MM.1S (cell line): ENCODE measurements at regions not wholly inside any gene's neighbourhood (a gene's known extent, or its start where the extent isn't known, plus 50 kb on each side); places are given as distances from the start of the nearest gene placed in this dataset.

Experiments used
- DNase-seq: peaks from one replicate; pipeline ENCODE4 v3.0.0-alpha.2; 2015
- H2AFZ ChIP-seq: fragments of 300-600 bp; sonication (generic); 2 replicates; pipeline ENCODE4 v1.6.0; 2016; ENCODE audit warnings: antibody characterized with exemption, low read length
- H3F3A ChIP-seq: fragments of 300-600 bp; sonication (generic); 2 replicates; pipeline ENCODE4 v1.6.1; 2016; ENCODE audit warnings: mild to moderate bottlenecking, antibody characterized with exemption, low read length, moderate library complexity, mixed read lengths; ENCODE audit not compliant: insufficient read depth
- H3K27ac ChIP-seq: fragments of 300-600 bp; sonication (generic); 2 replicates; pipeline ENCODE4 v1.5.1; 2016; ENCODE audit warnings: mild to moderate bottlenecking, low read length
- H3K27me3 ChIP-seq: fragments of 300-600 bp; sonication (generic); replicated peaks from 2 replicates; pipeline ENCODE4 v1.6.0; 2016; ENCODE audit warnings: low read length; ENCODE audit not compliant: insufficient read depth
- H3K36me3 ChIP-seq: fragments of 300-600 bp; sonication (generic); replicated peaks from 2 replicates; pipeline ENCODE4 v1.6.1; 2016; ENCODE audit warnings: mild to moderate bottlenecking, low read length, mixed read lengths; ENCODE audit not compliant: insufficient read depth
- H3K4me1 ChIP-seq: fragments of 300-600 bp; sonication (generic); 2 replicates; pipeline ENCODE4 v1.6.1; 2016; ENCODE audit warnings: low read length, mixed read lengths
- H3K4me2 ChIP-seq: fragments of 300-600 bp; sonication (generic); 2 replicates; pipeline ENCODE4 v1.6.0; 2016; ENCODE audit warnings: low read depth, low read length
- H3K4me3 ChIP-seq: fragments of 300-600 bp; sonication (generic); 2 replicates; pipeline ENCODE4 v1.5.1; 2016; ENCODE audit warnings: low read length, mixed read lengths
- H3K79me2 ChIP-seq: fragments of 300-600 bp; sonication (generic); 2 replicates; pipeline ENCODE4 v1.6.1; 2016; ENCODE audit warnings: mixed run types, low read length, mixed read lengths
- H3K9ac ChIP-seq: fragments of 300-600 bp; sonication (generic); 2 replicates; pipeline ENCODE4 v1.6.1; 2016; ENCODE audit warnings: low read length, mixed read lengths
- H3K9me2 ChIP-seq: fragments of 300-600 bp; sonication (generic); replicated peaks from 2 replicates; pipeline ENCODE4 v1.6.1; 2016; ENCODE audit warnings: mild to moderate bottlenecking, low read length, mixed read lengths; ENCODE audit not compliant: insufficient read depth
- H3K9me3 ChIP-seq: fragments of 300-600 bp; sonication (generic); replicated peaks from 2 replicates; pipeline ENCODE4 v1.6.1; 2016; ENCODE audit warnings: mild to moderate bottlenecking, low read length, mixed read lengths; ENCODE audit not compliant: insufficient read depth
- H4K20me1 ChIP-seq: fragments of 300-600 bp; sonication (generic); 2 replicates; pipeline ENCODE4 v1.6.1; 2016; ENCODE audit warnings: mild to moderate bottlenecking, low read length, moderate library complexity, mixed read lengths; ENCODE audit not compliant: insufficient read depth
- EZH2 ChIP-seq: fragments of 300-600 bp; sonication (generic); optimal IDR thresholded peaks from 2 replicates; pipeline ENCODE3; 2017; ENCODE audit warnings: low read depth, mild to moderate bottlenecking, antibody characterized with exemption, low read length, mixed read lengths
- EZH2phosphoT487 ChIP-seq: fragments of 300-600 bp; sonication (generic); IDR thresholded peaks from 2 replicates; pipeline ENCODE4 v1.6.1; 2018; ENCODE audit warnings: antibody characterized with exemption, low read length
- TF ChIP-seq, protein P1 (sequence below): fragments of 300-600 bp; sonication (generic); IDR thresholded peaks from 2 replicates; pipeline ENCODE4 v1.5.1; 2016; ENCODE audit warnings: antibody characterized with exemption, low read length, mixed read lengths

DNA sequence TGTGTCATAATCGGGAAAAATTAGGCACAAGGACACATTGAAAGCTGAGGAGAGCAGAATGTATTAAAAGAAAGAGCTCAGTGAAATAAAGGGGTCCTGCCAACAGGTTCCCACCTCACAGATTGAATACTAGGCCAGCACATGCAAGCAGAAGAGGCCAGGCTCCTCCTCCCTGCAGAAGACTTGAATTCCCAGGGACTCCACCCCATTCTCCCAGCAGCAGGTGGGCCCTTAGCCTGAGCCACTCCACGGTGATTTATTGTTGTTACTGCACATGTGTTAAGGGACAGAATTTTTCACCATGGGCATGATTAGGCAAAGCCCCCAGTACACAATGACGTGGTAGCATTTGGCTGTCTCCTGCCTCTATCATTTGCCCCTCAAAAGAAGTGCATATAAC lies 1844.7 kb downstream of the NCAM2 start:
- Histone ChIP-seq H3K27ac (no peak overlapping the region), H3K9me2 (no peaks in the 10 kb centered on the region), H3F3A (no peaks in the 10 kb centered on the region), H3K36me3 (no peaks in the 10 kb centered on the region), H3K4me3 (no peak overlapping the region), H3K4me1 (no peaks in the 10 kb centered on the region), H3K27me3 (no peaks in the 10 kb centered on the region), H3K9me3 (no peaks in the 10 kb centered on the region), H4K20me1 (no peaks in the 10 kb centered on the region), H3K4me2 (no peak overlapping the region), H2AFZ (no peak overlapping the region), H3K9ac (no peak overlapping the region), H3K79me2 (no peaks in the 10 kb centered on the region)
- TF ChIP-seq, protein P1, sequence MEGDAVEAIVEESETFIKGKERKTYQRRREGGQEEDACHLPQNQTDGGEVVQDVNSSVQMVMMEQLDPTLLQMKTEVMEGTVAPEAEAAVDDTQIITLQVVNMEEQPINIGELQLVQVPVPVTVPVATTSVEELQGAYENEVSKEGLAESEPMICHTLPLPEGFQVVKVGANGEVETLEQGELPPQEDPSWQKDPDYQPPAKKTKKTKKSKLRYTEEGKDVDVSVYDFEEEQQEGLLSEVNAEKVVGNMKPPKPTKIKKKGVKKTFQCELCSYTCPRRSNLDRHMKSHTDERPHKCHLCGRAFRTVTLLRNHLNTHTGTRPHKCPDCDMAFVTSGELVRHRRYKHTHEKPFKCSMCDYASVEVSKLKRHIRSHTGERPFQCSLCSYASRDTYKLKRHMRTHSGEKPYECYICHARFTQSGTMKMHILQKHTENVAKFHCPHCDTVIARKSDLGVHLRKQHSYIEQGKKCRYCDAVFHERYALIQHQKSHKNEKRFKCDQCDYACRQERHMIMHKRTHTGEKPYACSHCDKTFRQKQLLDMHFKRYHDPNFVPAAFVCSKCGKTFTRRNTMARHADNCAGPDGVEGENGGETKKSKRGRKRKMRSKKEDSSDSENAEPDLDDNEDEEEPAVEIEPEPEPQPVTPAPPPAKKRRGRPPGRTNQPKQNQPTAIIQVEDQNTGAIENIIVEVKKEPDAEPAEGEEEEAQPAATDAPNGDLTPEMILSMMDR = no peak
- TF ChIP-seq EZH2 (no peak), EZH2phosphoT487 (no peak)
- DNase-seq = no peak

DNA sequence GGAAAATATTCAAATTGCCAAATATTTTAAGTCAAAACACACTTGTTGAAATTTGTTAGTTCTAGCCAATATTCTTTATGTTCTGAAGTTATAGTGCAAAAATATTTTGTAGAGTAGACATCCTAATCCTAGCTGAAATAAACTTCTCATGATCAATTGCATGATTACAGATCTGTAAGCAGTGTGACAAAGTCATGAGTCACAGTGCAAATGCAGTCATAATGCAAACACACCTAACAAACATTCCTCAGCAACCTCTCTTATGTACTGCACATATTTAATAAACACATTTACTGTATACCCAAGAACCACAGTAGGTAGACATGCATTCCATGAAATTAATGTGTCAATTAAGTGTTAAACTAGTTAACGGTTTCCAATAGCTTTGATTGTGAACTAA lies 1857.4 kb downstream of the NCAM2 start:
- H3K4me1 ChIP-seq = no peaks in the 10 kb centered on the region
- no peaks in the 10 kb centered on the region for H3K9me3 ChIP-seq
- no peaks in the 10 kb centered on the region for H4K20me1 ChIP-seq
- no peak overlapping the region for H3K4me3 ChIP-seq
- H3K27ac ChIP-seq = no peak overlapping the region
- H3K79me2 ChIP-seq = no peaks in the 10 kb centered on the region
- no peaks in the 10 kb centered on the region for H3K9me2 ChIP-seq
- no peak overlapping the region for H3K4me2 ChIP-seq
- TF ChIP-seq EZH2 = no peak
- TF ChIP-seq EZH2phosphoT487 = no peak
- TF ChIP-seq, protein P1 = no peak
- no peaks in the 10 kb centered on the region for H3K36me3 ChIP-seq
- no peaks in the 10 kb centered on the region for H3K27me3 ChIP-seq
- no peak overlapping the region for H3K9ac ChIP-seq
- no peaks in the 10 kb centered on the region for H3F3A ChIP-seq
- no peak for DNase-seq
- no peak overlapping the region for H2AFZ ChIP-seq

DNA sequence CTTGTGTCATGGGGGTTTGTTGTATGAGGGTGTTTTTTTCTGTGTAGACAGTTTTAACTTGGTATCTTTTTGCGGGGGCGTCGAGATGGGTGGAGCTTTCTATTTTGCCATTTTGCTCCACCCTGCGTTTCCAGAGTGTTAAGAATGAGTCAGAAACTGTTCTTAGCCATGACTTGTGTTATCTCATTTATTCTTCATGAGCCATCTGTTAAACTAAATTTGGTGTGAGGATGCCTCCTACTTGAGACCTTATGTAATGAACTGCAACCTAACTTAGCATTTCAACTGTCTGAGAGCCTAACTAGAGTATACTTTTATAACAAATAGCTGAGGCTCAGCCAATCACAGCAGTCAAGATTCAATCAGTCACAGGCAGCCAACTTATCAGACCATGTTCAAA lies 1873.5 kb downstream of the NCAM2 start:
- Histone ChIP-seq H4K20me1 (no peaks in the 10 kb centered on the region), H3K9me3 (no peaks in the 10 kb centered on the region), H3K4me3 (no peak overlapping the region), H3K36me3 (no peaks in the 10 kb centered on the region), H3K4me2 (no peak overlapping the region), H3K27me3 (peaks cover 28% of the 10 kb centered on the region), H3F3A (no peaks in the 10 kb centered on the region), H3K79me2 (no peaks in the 10 kb centered on the region), H3K4me1 (no peaks in the 10 kb centered on the region), H2AFZ (no peak overlapping the region), H3K9me2 (no peaks in the 10 kb centered on the region), H3K27ac (no peak overlapping the region), H3K9ac (no peak overlapping the region)
- TF ChIP-seq EZH2 (no peak), EZH2phosphoT487 (no peak)
- TF ChIP-seq, protein P1 = no peak
- DNase-seq = no peak
